ENCODE measurements at regions not wholly inside any gene's neighbourhood (a gene's known extent, or its start where the extent isn't known, plus 50 kb on each side); places are given as distances from the start of the nearest gene placed in this dataset.

GRCh38 chr22:49158741-49159564 is 668.7 kb downstream of the BRD1 start:
- FAIRE-seq (no peak), DNase-seq (ENCODE audit: low read depth) (no peak)
- H3K27me3 ChIP-seq (ENCODE audit: control insufficient read depth, insufficient read depth, low read length): no peaks in the 10 kb centered on the region
- no peak overlapping the region for H3K4me3 ChIP-seq (ENCODE audit: low read depth, low read length)
- H3K36me3 ChIP-seq (ENCODE audit: control insufficient read depth, insufficient read depth, low read length): no peaks in the 10 kb centered on the region
- TF ChIP-seq CTCF (IDR thresholded peaks at IDR 0.05; ENCODE audit: insufficient read depth, low read length, severe bottlenecking): no peak

- DNase-seq (ENCODE audit: low read depth): no peak
- no peak for FAIRE-seq
- Histone ChIP-seq H3K4me3 (ENCODE audit: low read depth, low read length) (no peak overlapping the region), H3K27me3 (ENCODE audit: control insufficient read depth, insufficient read depth, low read length) (no peaks in the 10 kb centered on the region), H3K36me3 (ENCODE audit: control insufficient read depth, insufficient read depth, low read length) (no peaks in the 10 kb centered on the region)
- no peak for TF ChIP-seq CTCF (IDR thresholded peaks at IDR 0.05; ENCODE audit: insufficient read depth, low read length, severe bottlenecking)
Measured at GRCh38 chr22:49157529-49158339, 669.9 kb downstream of the BRD1 start.

GRCh38 chr22:49156662-49157285 is 670.9 kb downstream of the BRD1 start:
- no peaks in the 10 kb centered on the region for H3K36me3 ChIP-seq (ENCODE audit: control insufficient read depth, insufficient read depth, low read length)
- DNase-seq (ENCODE audit: low read depth) (peak; percentile 1), FAIRE-seq (no peak)
- no peak for TF ChIP-seq CTCF (IDR thresholded peaks at IDR 0.05; ENCODE audit: insufficient read depth, low read length, severe bottlenecking)
- H3K27me3 ChIP-seq (ENCODE audit: control insufficient read depth, insufficient read depth, low read length): no peaks in the 10 kb centered on the region
- no peak overlapping the region for H3K4me3 ChIP-seq (ENCODE audit: low read depth, low read length)

GRCh38 chr22:49155770-49156580 is 671.7 kb downstream of the BRD1 start:
- no peaks in the 10 kb centered on the region for H3K27me3 ChIP-seq (ENCODE audit: control insufficient read depth, insufficient read depth, low read length)
- FAIRE-seq (peak; percentile 75), DNase-seq (ENCODE audit: low read depth) (no peak)
- no peaks in the 10 kb centered on the region for H3K36me3 ChIP-seq (ENCODE audit: control insufficient read depth, insufficient read depth, low read length)
- no peak overlapping the region for H3K4me3 ChIP-seq (ENCODE audit: low read depth, low read length)
- TF ChIP-seq CTCF (IDR thresholded peaks at IDR 0.05; ENCODE audit: insufficient read depth, low read length, severe bottlenecking): no peak

GRCh38 chr22:49155039-49155769 is 672.5 kb downstream of the BRD1 start:
- DNase-seq (ENCODE audit: low read depth) (no peak), FAIRE-seq (no peak)
- no peak for TF ChIP-seq CTCF (IDR thresholded peaks at IDR 0.05; ENCODE audit: insufficient read depth, low read length, severe bottlenecking)
- Histone ChIP-seq H3K36me3 (ENCODE audit: control insufficient read depth, insufficient read depth, low read length) (no peaks in the 10 kb centered on the region), H3K4me3 (ENCODE audit: low read depth, low read length) (no peak overlapping the region), H3K27me3 (ENCODE audit: control insufficient read depth, insufficient read depth, low read length) (no peaks in the 10 kb centered on the region)

All from bronchial epithelial cell (primary cell).